ENCODE measurements at regions not wholly inside any gene's neighbourhood (a gene's known extent, or its start where the extent isn't known, plus 50 kb on each side); places are given as distances from the start of the nearest gene placed in this dataset.
A peak's percentile ranks its signal among the peaks of the same experiment; 100 is the strongest.

DNA sequence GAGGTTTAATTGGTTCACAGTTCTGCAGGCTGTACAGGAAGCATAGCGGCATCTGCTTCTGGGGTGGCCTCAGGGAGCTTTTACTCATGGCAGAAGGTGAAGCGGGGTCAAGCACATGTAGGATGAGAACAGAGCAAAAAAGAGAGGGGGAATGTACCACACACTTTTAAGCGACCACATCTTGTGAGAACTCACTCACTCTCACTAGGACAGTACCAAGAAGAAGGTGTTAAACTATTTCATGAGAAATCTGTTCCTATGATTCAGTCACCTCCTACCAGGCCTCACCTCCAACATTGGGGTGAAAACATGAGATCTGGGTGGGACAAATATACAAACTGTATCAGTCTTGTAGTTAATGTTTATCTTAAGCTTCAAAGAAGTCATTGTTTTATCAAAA lies 174.7 kb downstream of the GNAI1 start:
- Histone ChIP-seq H3K4me1 (peaks cover 14% of the 10 kb centered on the region), H3K27ac (no peak overlapping the region), H3K4me2 (no peak overlapping the region), H3K9me3 (no peaks in the 10 kb centered on the region), H3K4me3 (no peak overlapping the region)
- FAIRE-seq, result no peak
- WGBS (ENCODE audit: missing lambda C conversion rate), result 80% methylated on average over 3 of the region's 3 CpGs
- ATAC-seq, result no peak
- ChIA-PET POLR2A (no interaction called here), CTCF (no interaction called here)
- TF ChIP-seq FOSL2 (IDR thresholded peaks at IDR 0.05) (no peak), FOSL2 (CRISPR knock-in tag; IDR thresholded peaks at IDR 0.05) (no peak), JUNB (IDR thresholded peaks at IDR 0.05) (no peak), KDM5A (IDR thresholded peaks at IDR 0.05) (no peak), ZNF302 (CRISPR knock-in tag; IDR thresholded peaks at IDR 0.05) (no peak), HOXA7 (CRISPR knock-in tag; IDR thresholded peaks at IDR 0.05) (no peak), SMC3 (IDR thresholded peaks at IDR 0.05) (no peak)
- DNase-seq (ENCODE audit: low read depth in 1 of 2, low spot score in 1 of 2), result no peak

- DNase-seq (ENCODE audit: low read depth in 1 of 2, low spot score in 1 of 2) (peak in 1 of 2 experiments; percentile 36), FAIRE-seq (no peak), ATAC-seq (peak in 1 of 2 experiments; percentile 52; a peak in 2 of 6 replicates)
- Histone ChIP-seq H3K27ac (no peak overlapping the region), H3K4me2 (no peak overlapping the region), H3K4me3 (no peak overlapping the region), H3K4me1 (peaks cover 10% of the 10 kb centered on the region), H3K9me3 (no peaks in the 10 kb centered on the region)
- 93% methylated on average over 2 of the region's 2 CpGs for WGBS (ENCODE audit: missing lambda C conversion rate)
- TF ChIP-seq ATOH8 (CRISPR knock-in tag; IDR thresholded peaks at IDR 0.05; ENCODE audit: low read depth) (no peak), FOXS1 (CRISPR knock-in tag; IDR thresholded peaks at IDR 0.05) (no peak)
- TF ChIP-seq, protein P1, sequence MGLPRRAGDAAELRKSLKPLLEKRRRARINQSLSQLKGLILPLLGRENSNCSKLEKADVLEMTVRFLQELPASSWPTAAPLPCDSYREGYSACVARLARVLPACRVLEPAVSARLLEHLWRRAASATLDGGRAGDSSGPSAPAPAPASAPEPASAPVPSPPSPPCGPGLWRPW (IDR thresholded peaks at IDR 0.05), result no peak
- ChIA-PET CTCF (no interaction called here), POLR2A (no interaction called here)
These were observed 172.7 kb downstream of the GNAI1 start for GRCh38 chr7:80307227-80307856.

DNA sequence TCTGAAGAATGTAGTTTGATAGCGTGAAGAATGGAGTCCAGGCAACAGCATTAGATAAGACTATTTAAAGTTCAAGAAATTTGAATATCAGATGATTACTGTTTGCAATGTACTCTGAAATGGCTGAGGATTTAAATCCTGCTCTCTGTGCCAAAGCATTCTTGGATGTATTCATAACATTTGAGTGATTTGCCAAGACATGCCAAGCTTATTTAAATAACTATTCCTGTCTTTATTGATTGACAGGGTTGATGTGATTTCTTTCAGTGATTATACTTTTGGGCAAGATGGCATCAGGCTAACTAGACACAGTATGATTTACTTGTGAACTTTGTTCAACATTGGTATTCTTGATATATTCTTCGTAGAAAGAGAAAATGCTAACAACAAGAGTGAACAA lies 168.7 kb downstream of the GNAI1 start:
- DNase-seq (ENCODE audit: low read depth in 1 of 2, low spot score in 1 of 2), result no peak
- H3K9me3 ChIP-seq, result no peaks in the 10 kb centered on the region
- no peak overlapping the region for H3K4me2 ChIP-seq
- H3K4me1 ChIP-seq, result no peaks in the 10 kb centered on the region
- POLR2A ChIA-PET, result no interaction called here
- FAIRE-seq, result peak; percentile 32
- WGBS (ENCODE audit: missing lambda C conversion rate), result 84% methylated on average over 2 of the region's 2 CpGs
- ATAC-seq, result no peak
- no peak overlapping the region for H3K4me3 ChIP-seq
- CTCF ChIA-PET, result no interaction called here
- H3K27ac ChIP-seq, result no peak overlapping the region
- no peak for TF ChIP-seq HOXB13 (CRISPR knock-in tag; IDR thresholded peaks at IDR 0.05; ENCODE audit: low read depth)
- TF ChIP-seq CHD4 (IDR thresholded peaks at IDR 0.05; ENCODE audit: borderline replicate concordance), result no peak
- TF ChIP-seq NR3C1 (IDR thresholded peaks at IDR 0.05), result no peak
- no peak for TF ChIP-seq POLR2AphosphoS2 (conservative IDR thresholded peaks at IDR 0.05; ENCODE audit: low read length)
- no peak for TF ChIP-seq RAD21 (conservative IDR thresholded peaks at IDR 0.05 in 1 of 2, IDR thresholded peaks at IDR 0.05 in 1 of 2)
- TF ChIP-seq, protein P2, sequence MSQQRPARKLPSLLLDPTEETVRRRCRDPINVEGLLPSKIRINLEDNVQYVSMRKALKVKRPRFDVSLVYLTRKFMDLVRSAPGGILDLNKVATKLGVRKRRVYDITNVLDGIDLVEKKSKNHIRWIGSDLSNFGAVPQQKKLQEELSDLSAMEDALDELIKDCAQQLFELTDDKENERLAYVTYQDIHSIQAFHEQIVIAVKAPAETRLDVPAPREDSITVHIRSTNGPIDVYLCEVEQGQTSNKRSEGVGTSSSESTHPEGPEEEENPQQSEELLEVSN (IDR thresholded peaks at IDR 0.05; ENCODE audit: borderline replicate concordance, low read depth), result no peak
- no peak for TF ChIP-seq MAX (IDR thresholded peaks at IDR 0.05)
- TF ChIP-seq, protein P3, sequence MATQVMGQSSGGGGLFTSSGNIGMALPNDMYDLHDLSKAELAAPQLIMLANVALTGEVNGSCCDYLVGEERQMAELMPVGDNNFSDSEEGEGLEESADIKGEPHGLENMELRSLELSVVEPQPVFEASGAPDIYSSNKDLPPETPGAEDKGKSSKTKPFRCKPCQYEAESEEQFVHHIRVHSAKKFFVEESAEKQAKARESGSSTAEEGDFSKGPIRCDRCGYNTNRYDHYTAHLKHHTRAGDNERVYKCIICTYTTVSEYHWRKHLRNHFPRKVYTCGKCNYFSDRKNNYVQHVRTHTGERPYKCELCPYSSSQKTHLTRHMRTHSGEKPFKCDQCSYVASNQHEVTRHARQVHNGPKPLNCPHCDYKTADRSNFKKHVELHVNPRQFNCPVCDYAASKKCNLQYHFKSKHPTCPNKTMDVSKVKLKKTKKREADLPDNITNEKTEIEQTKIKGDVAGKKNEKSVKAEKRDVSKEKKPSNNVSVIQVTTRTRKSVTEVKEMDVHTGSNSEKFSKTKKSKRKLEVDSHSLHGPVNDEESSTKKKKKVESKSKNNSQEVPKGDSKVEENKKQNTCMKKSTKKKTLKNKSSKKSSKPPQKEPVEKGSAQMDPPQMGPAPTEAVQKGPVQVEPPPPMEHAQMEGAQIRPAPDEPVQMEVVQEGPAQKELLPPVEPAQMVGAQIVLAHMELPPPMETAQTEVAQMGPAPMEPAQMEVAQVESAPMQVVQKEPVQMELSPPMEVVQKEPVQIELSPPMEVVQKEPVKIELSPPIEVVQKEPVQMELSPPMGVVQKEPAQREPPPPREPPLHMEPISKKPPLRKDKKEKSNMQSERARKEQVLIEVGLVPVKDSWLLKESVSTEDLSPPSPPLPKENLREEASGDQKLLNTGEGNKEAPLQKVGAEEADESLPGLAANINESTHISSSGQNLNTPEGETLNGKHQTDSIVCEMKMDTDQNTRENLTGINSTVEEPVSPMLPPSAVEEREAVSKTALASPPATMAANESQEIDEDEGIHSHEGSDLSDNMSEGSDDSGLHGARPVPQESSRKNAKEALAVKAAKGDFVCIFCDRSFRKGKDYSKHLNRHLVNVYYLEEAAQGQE (IDR thresholded peaks at IDR 0.05), result no peak
- TF ChIP-seq, protein P1 (IDR thresholded peaks at IDR 0.05), result no peak
- TF ChIP-seq ESRRA (IDR thresholded peaks at IDR 0.05; ENCODE audit: borderline replicate concordance, low read length), result no peak
- no peak for TF ChIP-seq RCOR1 (IDR thresholded peaks at IDR 0.05; ENCODE audit: low read depth, low read length)
- no peak for TF ChIP-seq MAFK (IDR thresholded peaks at IDR 0.05; ENCODE audit: partially characterized antibody)

Data from A549 (cell line).